ENCODE measurements at regions not wholly inside any gene's neighbourhood (a gene's known extent, or its start where the extent isn't known, plus 50 kb on each side); places are given as distances from the start of the nearest gene placed in this dataset.

DNA sequence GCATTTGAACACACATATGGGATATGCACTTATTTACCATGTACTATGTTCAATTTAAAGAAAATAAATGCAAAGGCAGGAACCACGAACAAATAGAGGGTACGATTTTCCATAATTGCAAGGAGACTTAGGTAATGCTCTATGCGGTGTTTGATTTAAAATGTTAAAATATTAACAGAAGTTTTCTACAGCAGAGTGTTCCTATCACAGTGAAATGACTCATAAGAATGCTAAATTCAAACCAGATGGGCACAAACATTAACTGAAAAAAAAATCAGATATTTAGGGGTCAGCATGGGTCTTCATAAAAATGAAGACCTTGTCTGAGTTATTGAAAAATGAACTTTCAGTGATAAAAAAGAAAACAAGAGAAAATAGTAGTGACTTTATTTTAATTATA lies 65.4 kb downstream of the LLPH start (continued):
- TF ChIP-seq TBP (IDR thresholded peaks at IDR 0.05; ENCODE audit: low read depth, low read length) (no peak), SAP30 (IDR thresholded peaks at IDR 0.05; ENCODE audit: insufficient read depth, insufficient replicate concordance, low read length) (no peak), POLR2A (IDR thresholded peaks at IDR 0.05; ENCODE audit: control extremely low read depth in 1 of 2, low read depth in 2 of 2, low read length in 2 of 2) (no peak)
